ENCODE measurements at regions not wholly inside any gene's neighbourhood (a gene's known extent, or its start where the extent isn't known, plus 50 kb on each side); places are given as distances from the start of the nearest gene placed in this dataset.

DNA sequence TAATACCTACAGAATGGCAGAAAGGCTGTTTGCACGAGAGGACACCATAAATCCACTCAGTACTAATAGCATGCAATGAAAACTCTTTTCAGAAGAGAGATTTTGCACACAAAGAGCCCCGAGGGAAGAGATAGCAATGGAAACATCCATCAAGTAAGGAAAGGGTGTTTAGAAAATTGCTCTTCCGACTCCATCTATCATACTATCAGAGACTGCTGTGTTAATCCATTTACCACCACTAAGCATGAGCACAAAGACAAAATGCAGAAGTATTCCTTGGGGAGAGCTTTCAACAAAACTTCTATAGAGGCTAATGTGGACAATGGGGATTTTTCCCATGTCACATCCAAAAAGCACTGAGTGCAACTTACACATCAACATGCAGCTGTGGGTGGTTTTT is 72.1 kb upstream of the PLAAT1 start:
- no peak for TF ChIP-seq EZH2 (IDR thresholded peaks at IDR 0.05; ENCODE audit: insufficient read depth, poor library complexity, severe bottlenecking)
- no peak for TF ChIP-seq EZH2phosphoT487 (IDR thresholded peaks at IDR 0.05; ENCODE audit: insufficient read depth, low read depth)
